D341Med (cell line): ENCODE measurements at regions not wholly inside any gene's neighbourhood (a gene's known extent, or its start where the extent isn't known, plus 50 kb on each side); places are given as distances from the start of the nearest gene placed in this dataset.
A peak's percentile ranks its signal among the peaks of the same experiment; 100 is the strongest.
"Not testable (repeated sequence)": the region's sequence is repeated elsewhere in the genome, so short reads cannot be mapped to it uniquely, and the experiment has no call there.

Experiments
- DNase-seq: peaks from one replicate; pipeline ENCODE4 v3.0.0; 2012; ENCODE audit warnings: low spot score

DNA sequence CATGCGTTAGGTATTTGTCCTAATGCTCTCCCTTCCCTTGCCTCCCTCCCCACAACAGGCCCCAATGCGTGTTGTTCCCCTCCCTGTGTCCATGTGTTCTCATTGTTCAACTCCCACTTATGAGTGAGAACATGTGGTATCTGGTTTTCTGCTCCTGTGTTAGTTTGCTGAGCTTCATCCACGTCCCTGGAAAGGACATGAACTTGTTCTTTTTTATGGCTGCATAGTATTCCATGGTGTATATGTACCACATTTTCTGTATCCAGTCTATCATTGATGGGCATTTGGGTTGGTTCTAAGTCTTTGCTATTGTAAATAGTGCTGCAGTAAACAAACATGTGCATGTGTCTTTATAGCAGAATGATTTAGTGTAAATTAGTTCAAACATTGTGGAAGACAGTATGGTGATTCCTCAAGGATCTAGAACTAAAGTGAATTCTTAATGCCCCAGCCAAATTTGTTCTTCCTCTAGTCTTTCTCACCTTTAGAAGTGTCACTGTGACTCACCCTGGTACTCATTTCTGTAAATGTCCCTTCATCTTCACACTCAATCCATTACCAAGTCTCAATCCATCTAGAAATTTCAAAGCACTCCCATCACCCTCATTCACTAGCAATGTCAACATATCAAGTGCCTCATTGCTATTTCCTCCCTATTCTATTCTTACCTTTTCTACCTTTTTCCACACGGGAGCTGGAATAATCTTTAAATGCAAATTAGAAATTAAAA lies 123.9 kb downstream of the MREG start:
- not testable (repeated sequence) for DNase-seq

DNA sequence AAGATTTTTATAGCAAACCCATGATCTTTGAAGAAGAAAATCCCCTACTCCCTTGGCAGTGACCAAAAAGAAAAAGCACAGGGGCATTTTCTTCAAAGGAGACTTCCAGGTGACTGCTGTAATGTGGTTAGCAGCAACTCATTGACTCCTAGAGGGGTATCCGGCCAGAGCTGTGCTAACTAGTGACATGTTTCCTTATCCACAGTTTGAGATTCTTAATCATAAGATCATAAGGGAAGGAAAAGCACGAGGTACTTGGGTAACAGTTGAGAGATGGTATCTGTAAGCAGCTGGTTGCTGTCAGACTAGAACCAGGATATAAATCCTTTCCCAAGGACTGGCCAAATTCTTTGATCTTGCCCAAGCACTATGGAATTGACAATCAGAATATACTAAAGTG lies 124.7 kb downstream of the MREG start:
- DNase-seq = no peak

DNA sequence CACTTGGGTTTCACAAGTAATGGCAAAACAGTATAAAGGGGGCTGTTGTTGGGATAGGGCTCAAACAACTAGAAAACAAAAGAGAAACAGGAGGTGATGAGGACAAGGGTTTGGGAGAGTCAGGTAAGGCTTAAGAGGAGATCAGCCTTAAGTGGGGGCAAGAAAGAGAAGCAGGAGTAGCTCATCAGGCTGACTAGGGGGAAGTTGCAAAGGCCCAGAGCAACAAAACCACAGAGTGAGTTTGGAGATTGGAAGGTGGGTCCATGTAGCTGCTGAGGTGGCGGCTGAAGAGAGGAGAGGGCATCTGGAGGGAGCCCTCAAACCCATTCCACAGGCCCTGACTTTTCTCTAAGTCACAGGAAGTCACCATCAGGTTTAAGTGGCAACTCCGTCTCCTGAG lies 126.0 kb downstream of the MREG start:
- DNase-seq = no peak

DNA sequence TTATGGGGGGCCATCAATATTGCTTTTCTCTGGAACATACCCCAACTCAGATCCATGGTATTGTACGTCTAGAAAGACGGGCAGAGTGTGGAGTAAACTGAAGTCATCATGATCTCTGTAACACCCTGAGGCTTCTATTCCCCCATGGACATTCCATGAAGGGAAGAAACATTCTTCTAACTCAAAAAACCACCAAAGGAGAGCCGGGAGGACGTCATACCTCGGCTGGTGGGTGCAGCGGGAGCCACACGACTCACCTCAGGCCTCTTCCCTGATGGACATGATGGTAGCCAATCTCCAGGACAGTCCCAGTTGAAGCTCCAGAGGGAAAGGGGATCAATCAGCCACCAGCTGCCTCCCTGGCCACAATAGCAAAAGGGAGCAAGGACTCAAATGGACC lies 127.3 kb downstream of the MREG start:
- DNase-seq = no peak

DNA sequence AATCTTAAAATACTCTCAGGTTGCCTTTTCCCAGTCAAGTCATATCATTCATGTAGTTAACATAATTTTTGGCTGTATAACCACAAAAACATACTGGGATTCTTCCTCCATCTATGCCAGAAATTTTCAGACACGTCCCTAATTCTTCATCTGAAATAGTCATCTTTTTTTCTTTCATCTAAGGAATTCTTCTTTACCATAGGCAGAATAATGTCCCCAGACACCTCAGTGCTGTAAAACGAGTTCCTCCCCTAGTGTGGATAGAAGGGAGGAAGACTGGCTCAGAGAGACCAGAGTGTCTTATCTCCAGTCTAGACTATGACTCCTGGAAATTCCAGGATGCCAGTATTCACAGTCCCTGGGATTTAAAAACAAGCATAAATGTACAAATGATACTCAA lies 127.8 kb downstream of the MREG start:
- no peak for DNase-seq

DNA sequence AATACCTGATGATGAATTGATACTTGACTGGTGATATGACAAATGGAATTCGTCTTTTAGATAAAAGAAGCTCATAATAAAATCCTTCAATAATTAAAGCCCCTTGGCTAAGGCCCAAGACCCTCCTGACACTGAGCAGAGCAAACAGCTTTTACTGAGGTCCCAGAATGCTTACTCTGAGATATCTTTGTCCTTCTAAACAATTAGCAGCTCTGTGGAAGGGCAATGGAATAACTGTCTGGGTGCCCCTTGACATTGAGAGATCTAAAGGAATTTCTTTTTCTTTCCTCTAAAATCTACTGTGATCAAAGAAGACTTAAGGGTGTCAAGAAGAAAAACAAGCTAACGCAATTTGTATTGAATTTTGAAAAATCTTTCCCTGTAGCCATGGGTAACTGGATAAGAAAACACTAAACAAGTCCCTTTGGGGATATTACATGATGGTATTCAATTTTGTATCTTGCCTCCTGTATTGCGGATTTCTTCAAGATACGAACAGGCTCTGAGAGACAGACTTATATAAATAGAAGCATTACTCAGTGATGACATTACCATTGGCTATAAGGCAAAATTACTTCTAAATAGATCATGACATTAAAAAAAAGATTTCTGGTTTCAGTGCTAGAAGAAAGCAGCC lies 128.8 kb downstream of the MREG start:
- DNase-seq = no peak

DNA sequence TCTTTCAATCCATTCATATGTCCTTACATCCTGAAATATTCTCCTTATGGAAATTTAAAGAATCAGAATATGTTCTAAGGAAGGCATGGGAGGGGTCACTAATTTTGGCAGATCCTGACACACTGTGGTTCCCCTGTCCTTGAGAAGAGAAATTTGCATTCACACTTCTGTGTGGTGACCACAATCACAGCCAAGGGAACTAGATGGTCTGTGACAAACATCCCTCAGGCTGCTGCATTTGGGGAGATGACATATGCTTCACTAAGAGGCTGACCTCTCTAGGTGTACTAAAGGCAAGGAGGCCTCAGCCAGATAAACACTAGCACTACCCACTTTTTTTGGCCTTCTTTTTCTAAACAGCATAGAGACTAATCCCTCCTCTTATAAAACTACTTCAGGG lies 129.6 kb downstream of the MREG start:
- no peak for DNase-seq

DNA sequence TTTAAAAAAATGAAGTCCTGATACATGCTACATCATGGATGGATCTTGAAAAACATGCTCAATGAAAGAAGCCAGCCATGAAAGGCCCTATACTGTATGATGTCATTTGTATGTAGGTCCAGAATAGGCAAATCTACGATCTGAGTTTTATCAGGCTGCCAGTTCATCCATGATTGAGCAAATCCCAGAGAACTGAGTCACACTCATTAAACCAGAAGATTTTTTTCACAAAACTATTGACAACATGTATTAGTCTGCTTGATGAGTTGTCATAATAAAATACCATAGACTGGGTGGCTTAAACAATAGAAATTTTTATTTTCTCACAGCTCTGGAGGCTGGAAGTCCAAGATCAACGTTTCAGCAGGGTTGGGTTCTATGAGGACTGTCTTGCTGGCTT lies 130.7 kb downstream of the MREG start:
- DNase-seq = no peak

DNA sequence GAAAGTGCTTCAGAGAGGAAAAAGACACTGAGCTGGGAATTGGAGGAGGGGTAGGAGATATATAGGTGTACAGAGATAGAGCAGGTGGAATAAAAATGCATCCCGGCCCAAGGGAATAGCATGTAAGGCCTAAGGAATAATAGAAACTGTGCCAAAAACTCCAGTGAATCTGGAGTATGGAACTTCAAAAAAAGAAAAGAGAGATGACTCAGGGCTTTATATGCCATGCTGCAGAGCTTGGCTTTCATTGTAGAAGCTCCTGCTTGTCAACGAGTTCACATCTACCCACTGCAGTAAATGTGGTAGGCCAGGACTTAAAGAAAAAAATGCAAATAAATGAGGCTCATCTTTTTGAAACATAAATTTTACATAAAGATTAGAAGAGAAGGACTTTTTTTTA lies 131.8 kb downstream of the MREG start:
- no peak for DNase-seq

DNA sequence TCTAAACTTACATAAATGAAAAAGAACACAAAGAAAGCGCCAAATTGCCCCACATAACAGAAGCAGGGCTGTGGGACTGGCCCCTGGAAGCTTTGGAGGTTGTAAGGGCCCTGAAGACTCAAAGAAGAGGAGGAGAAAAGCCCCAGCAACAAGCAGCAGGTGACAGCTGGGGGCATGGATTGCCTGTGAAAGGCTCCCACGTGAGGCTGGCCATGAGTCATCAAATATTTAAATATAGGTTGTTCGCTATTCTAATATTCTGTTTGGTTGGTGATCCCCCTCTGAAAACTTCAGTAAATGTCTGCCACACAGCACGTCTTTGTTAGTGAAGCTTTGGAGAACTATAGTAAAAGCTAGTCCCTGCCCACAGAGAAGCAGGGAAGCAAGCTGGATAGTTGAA lies 132.4 kb downstream of the MREG start:
- DNase-seq = no peak

DNA sequence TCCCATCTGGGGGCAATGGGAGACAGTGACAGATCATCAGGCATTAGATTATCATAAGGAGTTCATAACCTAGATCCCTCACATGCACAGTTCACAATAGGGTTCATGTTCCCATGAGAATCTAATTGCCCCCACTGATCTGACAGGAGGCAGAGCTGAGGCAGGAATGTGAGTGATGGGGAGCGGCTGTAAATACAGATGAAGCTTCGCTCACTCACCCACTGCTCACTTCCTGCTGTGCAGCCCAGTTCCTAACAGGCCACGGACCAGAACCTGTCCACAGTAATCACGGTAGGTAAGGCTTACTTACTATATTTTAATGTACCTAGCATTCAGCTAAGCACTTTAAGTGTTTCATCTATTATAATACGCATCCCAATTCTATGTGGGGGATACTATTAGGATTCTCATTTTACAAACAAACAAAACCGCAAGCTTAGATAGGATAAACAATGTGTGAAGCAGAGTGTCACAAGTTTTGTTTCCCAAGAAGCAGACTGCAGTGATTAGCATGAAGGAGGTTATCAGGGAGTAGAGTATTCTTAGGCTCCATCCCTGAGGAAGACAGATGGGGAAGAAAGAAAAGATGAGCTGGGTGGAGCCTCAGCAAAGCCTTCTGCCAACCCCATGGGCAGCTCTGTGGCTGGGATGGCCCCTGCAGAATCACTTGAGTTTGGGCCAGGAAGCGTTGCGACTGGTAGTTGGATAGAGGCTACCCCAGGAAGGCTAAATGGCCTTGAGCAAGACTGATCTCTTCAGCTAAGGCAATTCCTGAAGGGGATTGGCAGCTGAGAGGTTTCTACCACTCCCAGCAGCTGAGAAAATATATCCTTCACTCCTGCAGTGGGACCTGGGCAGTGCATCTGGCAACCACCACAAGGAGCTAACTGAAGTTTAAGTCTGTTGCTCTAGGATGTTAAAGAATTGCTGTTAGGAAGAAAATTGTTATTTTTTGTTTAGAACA lies 133.1 kb downstream of the MREG start:
- no peak for DNase-seq

DNA sequence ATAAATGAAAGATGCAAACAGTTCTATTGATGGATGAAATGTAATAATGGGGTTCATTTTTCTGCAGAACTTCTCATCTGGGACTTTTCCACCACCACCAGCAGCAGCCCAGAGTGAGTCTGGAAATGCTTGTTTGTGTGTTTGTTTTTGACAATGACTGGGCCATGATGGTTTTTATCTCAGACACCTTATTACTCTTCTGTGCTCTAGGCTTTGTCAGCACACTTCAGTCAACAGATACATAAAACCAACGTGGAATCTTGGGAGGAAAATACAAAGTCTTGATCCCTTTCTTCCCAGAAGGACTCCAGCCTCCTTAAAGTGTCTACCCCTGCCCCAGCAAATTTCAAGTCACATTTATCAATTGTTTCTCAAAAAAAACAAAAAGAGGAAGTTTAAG lies 134.0 kb downstream of the MREG start:
- DNase-seq = no peak

DNA sequence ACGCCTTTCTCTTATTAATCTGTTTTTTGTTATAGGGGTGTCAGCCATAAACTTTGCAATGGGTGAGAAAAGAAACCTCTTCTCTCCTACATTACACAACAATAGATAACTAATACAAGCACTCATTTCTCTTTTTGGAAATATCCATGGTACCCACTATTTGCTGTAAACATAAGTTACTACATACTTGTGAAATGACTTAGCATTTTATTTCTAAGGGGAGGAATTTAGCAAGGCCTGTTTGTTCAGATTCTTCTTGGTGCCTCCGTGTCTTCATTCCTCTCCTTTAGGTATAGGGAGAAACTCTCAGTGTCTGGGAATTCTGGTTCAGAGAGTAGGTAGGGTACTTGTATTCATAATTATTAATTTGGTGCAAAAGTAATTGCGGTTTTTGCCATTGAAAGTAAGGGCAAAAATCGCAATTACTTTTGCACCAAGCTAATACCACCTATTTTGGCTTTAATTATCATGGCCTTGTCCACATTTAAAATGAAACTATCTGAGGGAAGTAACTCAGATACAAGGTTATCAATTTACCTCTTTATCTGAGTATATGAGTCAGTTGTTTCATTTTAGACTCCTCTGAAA lies 134.8 kb downstream of the MREG start:
- DNase-seq = no peak

DNA sequence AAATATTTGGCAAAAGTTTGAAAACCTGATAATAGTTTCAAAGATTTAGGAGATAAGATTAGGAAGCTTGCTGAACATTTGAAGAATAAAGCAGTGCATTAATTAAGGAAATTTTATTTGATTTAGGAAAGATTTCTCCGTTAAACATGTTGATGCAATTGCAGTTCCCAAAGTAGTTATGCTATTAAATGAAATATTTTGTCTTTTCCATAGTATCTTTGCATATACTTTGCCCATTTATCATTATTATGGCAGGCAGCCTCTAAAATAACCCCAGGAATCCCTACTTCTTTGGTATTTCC lies 136.5 kb downstream of the MREG start:
- no peak for DNase-seq

DNA sequence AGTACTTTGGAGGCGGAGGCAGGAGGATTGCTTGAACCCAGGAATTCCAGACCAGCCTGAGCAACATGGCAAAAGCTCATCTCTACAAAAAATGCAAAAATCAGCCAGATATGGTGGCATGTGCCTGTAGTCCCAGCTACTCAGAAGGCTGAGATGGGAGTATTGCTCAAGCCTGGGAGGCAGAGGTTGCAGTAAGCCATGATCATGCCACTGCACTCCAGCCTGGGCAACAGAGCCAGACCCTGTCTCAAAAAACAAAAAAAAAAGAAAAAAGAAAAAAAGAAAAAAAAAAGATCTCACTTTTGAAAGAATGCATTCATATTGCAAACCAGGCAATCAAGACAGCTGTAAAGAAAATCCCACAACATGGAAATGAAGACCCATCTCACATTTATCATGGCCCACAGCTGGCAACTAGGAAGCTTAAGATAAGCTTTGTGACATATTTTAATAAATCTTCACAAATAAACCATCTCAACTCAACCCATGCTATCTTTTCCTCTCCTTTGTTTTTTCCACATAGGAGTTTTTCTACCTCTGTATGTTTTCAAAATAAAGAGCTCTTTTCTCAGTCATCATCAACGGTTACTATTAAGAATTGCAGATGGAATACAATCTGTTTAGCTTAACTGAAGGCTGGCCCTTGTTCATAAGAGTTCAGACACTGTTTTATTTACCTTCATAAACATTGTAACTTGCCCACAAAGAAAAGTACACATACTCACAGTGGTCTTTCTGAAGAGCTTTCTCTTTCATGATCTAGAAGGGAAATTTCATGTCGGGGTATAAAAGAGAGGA lies 137.0 kb downstream of the MREG start:
- no peak for DNase-seq

DNA sequence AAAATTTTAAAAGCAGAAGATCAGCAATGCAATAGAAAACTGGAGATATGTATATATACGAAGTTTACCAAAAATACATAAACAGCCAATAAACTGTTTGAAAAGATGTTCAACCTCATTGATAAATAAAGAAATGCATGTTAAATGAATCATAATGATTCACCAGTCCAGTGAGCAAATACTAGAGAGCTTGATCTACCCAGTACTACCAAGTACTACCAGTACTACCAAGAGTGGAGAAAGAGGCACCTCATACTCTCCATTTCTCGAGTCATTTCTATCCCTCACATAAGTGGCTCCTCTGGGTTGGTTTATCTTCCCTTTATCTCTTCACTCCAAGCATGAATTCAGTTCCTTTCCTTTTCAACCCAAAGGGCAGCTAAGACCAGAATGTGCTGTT lies 138.9 kb downstream of the MREG start:
- DNase-seq = no peak

DNA sequence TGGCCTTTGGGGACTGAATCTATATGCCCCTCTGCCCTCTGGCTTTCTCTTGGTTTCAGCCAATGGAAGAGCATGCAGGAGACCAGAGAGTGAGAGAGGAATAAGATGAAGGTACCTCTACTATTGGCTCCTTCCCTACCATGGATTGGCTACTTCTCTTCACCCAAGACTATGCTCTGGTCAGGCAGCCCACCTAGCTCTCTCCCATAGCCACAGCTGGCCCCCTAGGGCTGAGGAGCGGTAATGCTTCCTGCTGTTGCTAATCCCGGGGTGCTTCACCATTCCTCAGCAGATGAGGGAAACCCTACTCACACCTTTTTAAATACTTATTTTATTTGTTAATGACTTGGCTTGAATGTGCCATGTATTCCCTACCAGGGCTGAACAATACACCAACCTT lies 142.4 kb downstream of the MREG start:
- peak; percentile 37 for DNase-seq

DNA sequence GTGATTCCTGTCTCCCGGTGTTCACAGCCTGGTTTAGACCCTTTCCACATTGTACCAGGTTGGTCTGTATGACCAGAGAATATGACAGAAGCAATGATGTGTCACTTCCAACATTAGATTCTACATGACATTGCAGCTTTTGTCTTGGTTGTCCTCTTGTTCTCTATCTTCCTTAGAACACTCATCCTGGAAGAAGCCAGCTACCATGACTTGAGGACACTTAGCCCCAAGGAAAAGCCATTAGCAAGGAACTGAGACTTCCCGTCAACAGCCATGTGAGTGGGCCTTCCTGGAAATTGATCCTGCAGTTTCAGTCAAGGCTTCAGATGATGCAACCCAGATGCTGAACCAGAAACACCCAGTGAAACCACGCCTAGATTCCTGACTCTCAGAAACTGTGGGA lies 143.3 kb downstream of the MREG start:
- no peak for DNase-seq

DNA sequence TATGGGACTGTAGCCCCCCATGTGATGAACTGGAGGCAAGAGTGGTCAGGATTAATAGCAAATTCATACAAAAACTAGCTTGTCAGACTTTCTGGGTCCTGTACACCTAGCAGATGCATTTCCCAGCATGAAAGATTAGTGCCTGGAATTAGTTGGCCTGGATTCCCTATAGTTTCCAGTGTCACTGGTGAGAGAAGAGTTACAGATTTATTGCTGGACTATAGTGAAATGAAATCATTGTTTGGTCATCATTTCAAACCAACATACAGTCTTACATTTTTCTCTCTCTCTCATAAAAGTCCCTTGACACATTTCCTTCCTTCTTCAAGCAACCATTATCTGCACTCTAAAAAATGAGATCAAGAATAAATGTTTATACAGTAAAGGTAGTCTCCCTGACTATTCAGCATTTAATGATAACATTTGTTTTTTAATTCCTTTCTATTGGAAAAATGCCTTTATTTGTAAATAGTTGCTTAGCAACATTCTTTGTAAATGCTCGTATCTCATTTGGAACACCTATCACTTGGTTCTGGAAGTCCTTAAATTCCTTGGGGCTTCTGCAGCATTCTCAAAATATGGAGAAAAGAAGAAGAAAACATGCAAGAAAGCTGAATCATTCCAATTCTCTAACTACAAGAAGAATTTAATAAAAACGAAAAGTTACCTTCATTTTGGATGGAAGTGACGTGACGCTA lies 144.4 kb downstream of the MREG start:
- no peak for DNase-seq

DNA sequence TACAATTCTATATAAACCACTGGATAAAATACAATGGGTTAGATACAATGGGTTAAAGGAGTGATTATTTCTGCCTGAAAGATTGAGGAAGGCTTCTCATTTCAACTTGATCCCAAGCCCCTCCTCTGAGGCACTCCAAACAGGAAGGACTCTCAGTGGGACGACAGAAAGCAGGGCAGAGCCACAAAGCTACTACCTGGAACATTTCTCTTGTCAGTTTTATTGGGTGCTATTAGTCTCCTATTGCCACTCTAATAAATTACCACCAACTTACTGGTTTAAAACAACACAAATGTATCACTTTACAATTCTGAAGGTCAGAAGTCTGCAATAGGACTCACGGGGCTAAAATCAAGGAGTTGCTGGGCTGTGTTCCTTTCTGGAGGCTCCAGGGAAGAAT lies 146.7 kb downstream of the MREG start:
- no peak for DNase-seq

DNA sequence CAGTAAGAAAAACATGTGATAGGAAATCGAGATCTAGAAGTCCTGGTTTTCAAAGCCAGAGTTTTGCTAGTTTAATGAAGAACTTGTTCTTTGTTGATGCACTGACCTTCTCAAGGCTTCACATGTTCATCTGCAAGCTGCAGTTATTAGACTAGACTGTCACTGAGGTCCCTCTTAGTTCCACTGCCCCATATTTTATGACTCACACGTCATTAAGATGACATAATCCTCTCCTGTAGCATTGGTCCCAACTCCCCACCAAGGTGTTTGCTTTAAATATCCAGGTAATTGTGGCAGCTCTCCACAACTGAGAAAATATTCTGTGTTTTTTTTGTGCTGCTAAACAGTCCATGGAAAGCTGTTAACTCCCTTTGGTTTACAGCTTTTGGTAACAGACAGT lies 149.7 kb downstream of the MREG start:
- DNase-seq = no peak
